HFFc6 (cell line): ENCODE measurements at regions not wholly inside any gene's neighbourhood (a gene's known extent, or its start where the extent isn't known, plus 50 kb on each side); places are given as distances from the start of the nearest gene placed in this dataset.
"Not testable (repeated sequence)": the region's sequence is repeated elsewhere in the genome, so short reads cannot be mapped to it uniquely, and the experiment has no call there.

Experiments used
- DNase-seq: peaks from one replicate; pipeline ENCODE4 v3.0.0-alpha.2; 2018
- H3K27ac Mint-ChIP-seq: 2 replicates; pipeline ENCODE4 v1.8.0; 2020; ENCODE audit warnings: mild to moderate bottlenecking, mixed read lengths
- H3K27me3 Mint-ChIP-seq: 2 replicates; pipeline ENCODE4 v1.8.0; 2021; ENCODE audit warnings: mild to moderate bottlenecking, moderate library complexity, mixed read lengths; ENCODE audit not compliant: insufficient read depth
- H3K36me3 Mint-ChIP-seq: 2 replicates; pipeline ENCODE4 v1.8.0; 2021; ENCODE audit warnings: low read depth, mixed read lengths
- H3K4me1 Mint-ChIP-seq: 2 replicates; pipeline ENCODE4 v1.8.0; 2020; ENCODE audit warnings: low read depth, mixed read lengths
- H3K4me3 Mint-ChIP-seq: 2 replicates; pipeline ENCODE4 v1.8.0; 2020; ENCODE audit warnings: mild to moderate bottlenecking, moderate library complexity, mixed read lengths
- H3K9me3 Mint-ChIP-seq: 2 replicates; pipeline ENCODE4 v1.8.0; 2020; ENCODE audit warnings: mild to moderate bottlenecking, mixed read lengths
- TF ChIP-seq, protein P1 (sequence below): fragments of 200-600 bp; sonication (generic); IDR thresholded peaks from 2 replicates; pipeline ENCODE4 v1.5.0; 2021; ENCODE audit warnings: antibody characterized with exemption, mild to moderate bottlenecking

DNA sequence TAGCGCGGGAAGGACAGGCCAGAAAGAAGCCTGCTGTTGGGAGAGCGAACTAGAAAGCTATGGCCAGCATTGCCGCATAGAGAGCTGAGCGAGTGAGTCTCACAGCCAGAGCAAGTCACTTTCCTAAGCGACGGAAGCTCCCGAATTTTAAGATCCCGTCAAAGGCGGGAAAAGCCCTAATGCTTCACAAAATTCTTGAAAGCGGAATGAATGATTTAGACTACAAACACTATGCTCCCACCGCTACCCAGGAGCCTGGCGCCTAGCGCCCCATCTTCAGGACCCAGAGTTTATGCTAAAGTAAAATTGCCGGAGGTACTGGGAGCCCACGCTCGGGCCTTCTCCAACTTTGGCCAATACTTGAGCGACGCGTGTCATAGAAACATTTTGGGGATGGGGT lies 409.9 kb upstream of the ESRRG start:
- Mint-ChIP-seq H3K9me3 (peaks cover 44% of the 10 kb centered on the region), H3K27ac (no peak overlapping the region), H3K36me3 (no peaks in the 10 kb centered on the region), H3K4me1 (no peaks in the 10 kb centered on the region), H3K27me3 (peaks cover 12% of the 10 kb centered on the region), H3K4me3 (no peak overlapping the region)
- DNase-seq = no peak
- TF ChIP-seq, protein P1, sequence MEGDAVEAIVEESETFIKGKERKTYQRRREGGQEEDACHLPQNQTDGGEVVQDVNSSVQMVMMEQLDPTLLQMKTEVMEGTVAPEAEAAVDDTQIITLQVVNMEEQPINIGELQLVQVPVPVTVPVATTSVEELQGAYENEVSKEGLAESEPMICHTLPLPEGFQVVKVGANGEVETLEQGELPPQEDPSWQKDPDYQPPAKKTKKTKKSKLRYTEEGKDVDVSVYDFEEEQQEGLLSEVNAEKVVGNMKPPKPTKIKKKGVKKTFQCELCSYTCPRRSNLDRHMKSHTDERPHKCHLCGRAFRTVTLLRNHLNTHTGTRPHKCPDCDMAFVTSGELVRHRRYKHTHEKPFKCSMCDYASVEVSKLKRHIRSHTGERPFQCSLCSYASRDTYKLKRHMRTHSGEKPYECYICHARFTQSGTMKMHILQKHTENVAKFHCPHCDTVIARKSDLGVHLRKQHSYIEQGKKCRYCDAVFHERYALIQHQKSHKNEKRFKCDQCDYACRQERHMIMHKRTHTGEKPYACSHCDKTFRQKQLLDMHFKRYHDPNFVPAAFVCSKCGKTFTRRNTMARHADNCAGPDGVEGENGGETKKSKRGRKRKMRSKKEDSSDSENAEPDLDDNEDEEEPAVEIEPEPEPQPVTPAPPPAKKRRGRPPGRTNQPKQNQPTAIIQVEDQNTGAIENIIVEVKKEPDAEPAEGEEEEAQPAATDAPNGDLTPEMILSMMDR = no peak

DNA sequence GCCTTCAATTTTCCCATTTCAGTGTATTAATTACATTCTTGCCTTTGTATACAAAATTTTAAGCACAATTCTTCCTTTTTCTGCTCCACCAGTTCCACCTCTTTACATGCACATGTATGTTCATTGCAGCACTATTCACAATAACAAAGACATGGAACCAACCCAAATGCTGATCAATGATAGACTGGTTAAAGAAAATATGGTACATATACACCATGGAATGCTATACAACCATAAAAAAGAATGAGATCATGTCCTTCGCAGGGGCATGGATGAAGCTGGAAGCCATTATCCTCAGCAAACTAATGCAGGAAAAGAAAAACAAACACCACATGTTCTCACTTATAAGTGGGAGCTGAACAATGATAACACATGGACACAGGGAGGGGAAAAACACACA lies 400.1 kb upstream of the ESRRG start:
- not testable (repeated sequence) for DNase-seq, H3K27ac Mint-ChIP-seq, H3K4me3 Mint-ChIP-seq, H3K27me3 Mint-ChIP-seq, H3K36me3 Mint-ChIP-seq, H3K4me1 Mint-ChIP-seq
- H3K9me3 Mint-ChIP-seq = peaks cover 16% of the 10 kb centered on the region

DNA sequence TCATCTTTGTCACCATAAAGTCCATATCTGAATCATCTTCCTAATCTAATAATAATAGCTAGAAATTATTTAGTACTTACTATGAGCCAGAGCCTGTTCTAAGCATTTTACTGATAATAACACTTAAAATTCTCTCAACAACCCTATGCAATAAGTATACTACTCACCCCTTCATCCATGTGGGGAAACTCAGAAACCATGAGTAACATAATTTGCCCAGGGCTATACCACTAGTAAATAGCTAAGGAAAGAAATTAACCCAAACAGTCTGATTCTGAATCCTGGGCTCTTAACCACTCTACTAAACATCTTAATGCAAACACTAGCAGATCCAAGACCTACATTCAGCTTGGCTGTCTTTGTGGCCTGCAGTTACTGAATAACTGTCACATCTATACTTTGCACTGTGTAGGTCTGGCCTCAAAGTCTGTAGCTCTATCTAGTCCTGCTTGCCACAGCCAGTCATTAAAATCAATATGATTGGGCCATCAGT lies 394.8 kb upstream of the ESRRG start:
- TF ChIP-seq, protein P1 = no peak
- Mint-ChIP-seq H3K4me1 (no peaks in the 10 kb centered on the region), H3K27ac (no peak overlapping the region), H3K36me3 (no peaks in the 10 kb centered on the region), H3K9me3 (peaks cover 21% of the 10 kb centered on the region), H3K27me3 (no peaks in the 10 kb centered on the region; the same call in 1 of the 2 replicates), H3K4me3 (no peak overlapping the region)
- DNase-seq = no peak

DNA sequence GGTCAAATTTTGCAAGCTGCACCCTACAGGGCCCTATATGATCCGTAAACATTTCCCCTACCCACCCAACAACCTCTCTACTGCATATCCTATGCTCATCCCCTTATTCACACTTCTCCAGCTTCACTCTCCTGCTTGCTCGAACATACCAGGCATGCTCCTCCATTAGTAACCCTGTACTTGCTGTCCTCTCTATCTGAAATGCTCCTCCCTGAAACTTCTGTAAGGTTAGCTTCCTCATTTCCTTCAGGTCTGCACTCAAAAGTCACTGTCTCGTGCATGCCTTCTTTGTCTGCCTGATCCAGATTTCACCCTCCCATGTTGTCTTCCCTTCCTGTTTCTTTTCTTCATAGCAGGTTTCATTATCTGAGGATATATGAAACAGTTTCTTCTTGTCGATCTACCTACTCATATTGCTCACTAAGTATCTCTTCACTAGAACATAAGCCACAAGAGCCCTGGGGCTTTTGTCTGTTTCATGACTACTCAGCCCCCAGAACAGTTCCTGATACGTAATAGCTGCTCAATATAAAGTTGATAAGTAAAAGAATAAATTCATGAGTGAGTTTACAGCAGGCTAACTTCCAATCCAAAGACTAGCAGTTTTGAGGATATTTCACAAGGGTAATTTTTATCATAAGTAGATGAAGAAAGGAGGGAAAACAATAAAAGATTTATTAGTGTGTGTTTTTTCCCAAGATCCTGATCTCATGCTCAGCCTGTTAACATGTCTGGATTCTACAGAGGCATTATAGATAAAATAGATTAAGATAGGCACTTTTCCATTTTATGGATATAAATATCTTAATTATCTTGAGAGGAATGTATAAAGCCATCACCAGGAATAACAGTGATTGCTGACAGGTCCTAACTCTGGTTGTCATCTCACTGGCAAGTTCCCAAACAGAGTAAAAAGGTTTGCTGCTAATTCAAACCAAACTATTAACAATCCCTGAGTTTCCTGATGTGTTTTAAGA lies 392.5 kb upstream of the ESRRG start:
- DNase-seq = no peak
- no peak overlapping the region for H3K4me3 Mint-ChIP-seq
- no peaks in the 10 kb centered on the region for H3K4me1 Mint-ChIP-seq
- TF ChIP-seq, protein P1 = no peak
- peaks cover 15% of the 10 kb centered on the region for H3K9me3 Mint-ChIP-seq
- H3K27me3 Mint-ChIP-seq = no peaks in the 10 kb centered on the region; the same call in 1 of the 2 replicates
- H3K36me3 Mint-ChIP-seq = 0 out of 2 replicates have a peak, but pooled peaks cover 4% of the 10 kb centered on the region
- no peak overlapping the region for H3K27ac Mint-ChIP-seq

DNA sequence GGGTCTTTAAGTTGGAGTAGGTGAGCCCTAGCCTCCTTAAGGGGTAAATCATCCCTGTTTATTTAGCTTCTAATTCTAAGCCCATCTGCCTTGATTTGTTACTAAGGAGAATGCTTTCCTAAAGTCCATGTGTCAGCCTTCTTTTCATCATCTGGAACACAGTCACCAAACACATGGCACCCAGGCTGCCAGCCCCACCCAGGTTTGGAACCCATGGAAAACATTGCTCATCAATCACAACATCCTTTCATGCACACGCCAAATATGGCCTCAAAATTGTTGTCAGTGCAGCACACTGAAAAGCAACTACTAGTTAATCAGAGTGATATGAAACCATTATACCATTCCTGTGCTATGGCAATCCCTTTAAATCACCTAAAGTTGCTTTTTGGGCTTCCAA lies 386.7 kb upstream of the ESRRG start:
- DNase-seq = no peak
- Mint-ChIP-seq H3K9me3 (peaks cover 22% of the 10 kb centered on the region), H3K36me3 (peaks cover 4% of the 10 kb centered on the region; the same call in 1 of the 2 replicates), H3K4me1 (no peaks in the 10 kb centered on the region), H3K27me3 (no peaks in the 10 kb centered on the region; the same call in 1 of the 2 replicates), H3K4me3 (no peak overlapping the region), H3K27ac (no peak overlapping the region)
- TF ChIP-seq, protein P1 = no peak
